NCI-H2171 (cell line): ENCODE measurements at regions not wholly inside any gene's neighbourhood (a gene's known extent, or its start where the extent isn't known, plus 50 kb on each side); places are given as distances from the start of the nearest gene placed in this dataset.

Experiments used
- DNase-seq: peaks from one replicate; lab custom pipeline; 2025; lab: John Stamatoyannopoulos, UW

- no peak for DNase-seq
Measured at GRCh38 chr18:78150590-78150989, 829.0 kb upstream of the SALL3 start.

GRCh38 chr18:78151234-78151633, 828.4 kb upstream of the SALL3 start:
- no peak for DNase-seq

- no peak for DNase-seq
Measured at GRCh38 chr18:78151948-78152725, 827.5 kb upstream of the SALL3 start.

- DNase-seq = no peak
Measured at GRCh38 chr18:78153362-78153761, 826.3 kb upstream of the SALL3 start.

- no peak for DNase-seq
Measured at GRCh38 chr18:78154444-78154843, 825.2 kb upstream of the SALL3 start.

- DNase-seq = no peak
Measured at GRCh38 chr18:78154853-78155252, 824.8 kb upstream of the SALL3 start.

- DNase-seq = no peak
Measured at GRCh38 chr18:78156466-78156865, 823.2 kb upstream of the SALL3 start.

- no peak for DNase-seq
Measured at GRCh38 chr18:78158943-78159342, 820.7 kb upstream of the SALL3 start.

- DNase-seq = no peak
Measured at GRCh38 chr18:78159397-78159796, 820.2 kb upstream of the SALL3 start.

GRCh38 chr18:78160961-78161656, 818.5 kb upstream of the SALL3 start:
- DNase-seq = no peak

- DNase-seq = no peak
Measured at GRCh38 chr18:78165525-78165924, 814.1 kb upstream of the SALL3 start.

GRCh38 chr18:78168526-78168925, 811.1 kb upstream of the SALL3 start:
- no peak for DNase-seq

- no peak for DNase-seq
Measured at GRCh38 chr18:78169174-78169864, 810.3 kb upstream of the SALL3 start.

GRCh38 chr18:78171954-78172353, 807.7 kb upstream of the SALL3 start:
- DNase-seq = no peak

- no peak for DNase-seq
Measured at GRCh38 chr18:78174737-78175136, 804.9 kb upstream of the SALL3 start.

- DNase-seq = no peak
Measured at GRCh38 chr18:78178812-78179211, 800.8 kb upstream of the SALL3 start.

- DNase-seq = no peak
Measured at GRCh38 chr18:78180741-78181140, 798.9 kb upstream of the SALL3 start.

GRCh38 chr18:78183815-78184214, 795.8 kb upstream of the SALL3 start:
- DNase-seq = no peak

- DNase-seq = no peak
Measured at GRCh38 chr18:78191276-78191675, 788.3 kb upstream of the SALL3 start.

- no peak for DNase-seq
Measured at GRCh38 chr18:78192054-78192453, 787.6 kb upstream of the SALL3 start.

GRCh38 chr18:78196280-78196679, 783.3 kb upstream of the SALL3 start:
- DNase-seq = no peak

- no peak for DNase-seq
Measured at GRCh38 chr18:78199002-78199401, 780.6 kb upstream of the SALL3 start.

GRCh38 chr18:78199611-78200010, 780.0 kb upstream of the SALL3 start:
- no peak for DNase-seq
